GM18517 (cell line): ENCODE measurements at regions not wholly inside any gene's neighbourhood (a gene's known extent, or its start where the extent isn't known, plus 50 kb on each side); places are given as distances from the start of the nearest gene placed in this dataset.
"Not testable (repeated sequence)": the region's sequence is repeated elsewhere in the genome, so short reads cannot be mapped to it uniquely, and the experiment has no call there.

Source experiments
- ATAC-seq: cut with Tn5 transposase; IDR thresholded peaks from one replicate; pipeline ENCODE4 v1.9.1; 2021; ENCODE audit warnings: mild to moderate bottlenecking, moderate library complexity; ENCODE audit not compliant: unreplicated experiment

GRCh38 chr2:138881126-138881525, 100.9 kb upstream of the NXPH2 start:
- no peak for ATAC-seq

- no peak for ATAC-seq
Measured at GRCh38 chr2:138879931-138880330, 99.7 kb upstream of the NXPH2 start.

DNA sequence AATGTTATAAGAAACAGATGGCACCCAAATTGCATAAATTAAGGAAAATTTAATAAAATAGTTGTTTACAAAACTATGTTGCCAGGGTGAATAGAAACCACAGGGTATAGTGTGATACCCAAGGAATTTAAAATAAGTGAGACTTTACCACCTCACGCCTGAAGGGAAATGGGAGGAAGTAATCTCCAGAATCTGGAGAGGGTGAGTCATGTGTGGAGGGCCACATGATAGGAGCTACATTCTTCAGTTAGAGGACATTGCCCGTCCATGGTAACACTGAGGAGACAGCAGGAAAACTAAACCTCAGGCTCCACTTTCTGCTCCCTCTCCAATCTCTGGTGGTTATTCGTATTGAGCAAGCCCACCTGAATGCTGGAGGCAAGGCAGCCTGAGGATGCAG, 97.2 kb upstream of the NXPH2 start:
- ATAC-seq = no peak

DNA sequence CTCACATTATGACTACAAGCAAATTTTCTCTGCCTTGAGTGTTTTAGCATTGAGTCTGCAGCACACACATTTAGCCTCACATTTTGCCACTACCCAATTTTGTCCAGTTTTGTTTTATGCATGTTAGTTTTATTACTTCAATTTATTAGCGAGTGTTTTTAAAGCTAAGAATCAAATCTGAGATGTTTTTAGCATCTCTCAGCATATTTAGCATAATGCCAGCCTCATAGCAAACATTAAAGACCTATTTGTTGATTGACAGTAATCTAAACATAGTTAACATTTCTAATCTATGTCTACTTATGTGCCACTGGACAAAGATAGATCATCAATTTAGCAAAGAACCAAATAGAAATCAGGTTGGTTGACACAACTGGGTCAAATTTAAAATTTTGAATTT, 94.1 kb upstream of the NXPH2 start:
- no peak for ATAC-seq

- not testable (repeated sequence) for ATAC-seq
Measured at GRCh38 chr2:138872116-138872515, 91.9 kb upstream of the NXPH2 start.

DNA sequence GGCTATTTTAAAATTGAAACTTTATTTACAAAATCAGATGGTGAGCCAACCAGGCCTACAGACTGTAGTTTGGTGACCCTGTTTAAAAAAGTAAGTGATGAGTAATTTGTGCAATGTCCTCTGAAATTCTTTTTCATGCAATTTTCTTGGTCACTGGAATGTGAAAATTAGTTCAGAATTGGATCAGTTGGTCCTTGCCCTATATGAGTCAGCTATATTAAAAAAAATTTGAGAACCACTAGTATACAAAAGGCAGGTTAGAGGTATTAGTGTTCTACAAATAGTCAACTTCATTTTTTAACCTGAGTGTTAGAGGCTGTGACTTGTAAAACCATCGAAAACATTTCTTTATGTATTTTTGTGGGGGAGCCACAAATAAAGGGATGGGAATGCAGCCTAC, 91.1 kb upstream of the NXPH2 start:
- ATAC-seq = no peak

DNA sequence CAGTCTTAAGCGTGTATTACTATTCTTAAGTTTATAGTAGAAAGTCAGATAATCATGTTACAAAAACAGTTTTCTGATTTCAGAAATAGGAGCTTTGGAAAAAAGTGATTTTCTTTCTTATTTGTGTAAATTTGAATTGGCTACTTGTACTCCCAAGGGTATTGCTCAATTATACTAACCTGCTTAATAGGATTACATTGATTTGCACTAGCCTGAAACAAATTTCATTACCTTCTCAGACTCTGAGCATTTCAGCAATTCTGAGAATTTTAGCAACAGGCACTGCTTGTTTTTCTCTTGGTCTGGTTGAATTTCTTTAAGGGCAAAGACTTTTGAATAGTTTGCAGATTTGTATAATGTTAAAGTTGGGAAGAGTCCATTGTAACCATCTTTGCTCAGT, 87.2 kb upstream of the NXPH2 start:
- no peak for ATAC-seq

GRCh38 chr2:138866797-138867196, 86.6 kb upstream of the NXPH2 start:
- no peak for ATAC-seq

DNA sequence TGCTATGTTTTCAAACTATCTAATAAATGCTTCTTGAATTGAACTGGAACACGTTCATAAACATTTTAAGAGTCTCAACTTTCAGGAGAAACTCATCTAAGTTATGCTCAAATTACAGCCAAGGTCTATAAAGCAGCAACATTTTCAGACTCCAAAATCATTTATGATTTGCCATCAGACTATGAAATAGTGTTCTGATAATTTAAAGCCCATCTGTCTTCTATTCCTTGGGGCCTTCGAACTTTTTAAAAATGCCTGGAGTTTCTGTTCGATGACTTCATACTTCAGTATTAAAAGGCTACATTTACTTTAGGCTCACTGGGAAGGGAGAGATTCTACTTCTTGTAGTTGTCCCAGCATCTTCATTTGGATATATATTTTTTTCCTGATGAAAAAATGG, 73.6 kb upstream of the NXPH2 start:
- no peak for ATAC-seq

- ATAC-seq = no peak
Measured at GRCh38 chr2:138853296-138853695, 73.1 kb upstream of the NXPH2 start.

GRCh38 chr2:138846216-138846821, 66.1 kb upstream of the NXPH2 start:
- ATAC-seq = peak; percentile 96

- ATAC-seq = no peak
Measured at GRCh38 chr2:138842341-138842740, 62.2 kb upstream of the NXPH2 start.

DNA sequence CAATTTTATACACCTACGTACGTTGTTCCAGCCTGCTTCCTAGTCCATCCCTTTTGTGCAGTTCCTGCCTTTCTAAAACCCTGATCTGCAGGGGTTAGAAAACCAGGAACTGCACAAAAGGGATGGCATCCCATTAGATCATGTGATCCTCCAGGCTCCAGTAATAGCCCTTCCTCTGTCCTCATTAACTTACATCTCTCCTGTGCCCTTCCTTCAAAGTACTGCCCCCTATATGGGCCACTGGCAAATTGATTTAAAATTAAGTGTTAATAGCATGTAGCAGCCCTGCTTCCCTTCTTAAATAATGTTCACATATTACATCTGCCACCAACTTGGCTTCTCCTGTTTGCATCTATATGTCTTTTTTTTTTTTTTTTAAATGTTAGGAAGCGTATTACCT, 61.3 kb upstream of the NXPH2 start:
- ATAC-seq = no peak

DNA sequence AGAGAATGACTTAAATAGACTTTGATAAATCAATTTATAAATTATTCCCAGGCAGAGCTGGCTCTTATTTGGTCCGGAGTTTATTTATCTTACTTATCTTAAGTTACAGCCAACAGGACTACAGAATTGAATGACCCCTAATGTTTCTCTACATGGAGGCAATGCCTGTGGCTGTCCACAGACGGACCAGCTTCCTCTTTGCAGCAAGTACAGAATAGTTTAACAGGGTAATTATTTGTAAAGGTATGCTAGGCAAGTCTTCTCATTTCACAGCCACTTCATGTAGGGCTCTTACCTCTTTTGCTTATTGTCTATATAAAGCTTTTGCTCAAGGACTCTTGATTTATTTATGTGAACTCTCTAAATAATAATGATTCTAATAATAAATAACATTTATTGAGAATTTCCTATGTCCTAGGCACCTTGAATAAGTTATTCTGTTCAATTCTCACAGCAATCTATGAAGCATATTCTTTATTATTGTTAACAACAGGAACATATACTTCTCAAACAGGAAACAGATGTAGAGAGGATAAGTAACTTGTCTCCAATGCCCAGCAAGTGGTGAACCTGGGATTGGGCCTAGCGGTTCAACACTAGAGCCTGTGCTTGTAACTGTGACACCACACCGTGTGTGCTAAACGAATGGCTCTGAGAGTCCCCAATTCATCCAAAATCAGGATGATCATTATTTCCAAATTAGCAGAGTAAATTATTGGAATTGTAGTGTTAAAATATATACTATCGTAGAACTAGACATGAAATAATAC, 58.8 kb upstream of the NXPH2 start:
- no peak for ATAC-seq

DNA sequence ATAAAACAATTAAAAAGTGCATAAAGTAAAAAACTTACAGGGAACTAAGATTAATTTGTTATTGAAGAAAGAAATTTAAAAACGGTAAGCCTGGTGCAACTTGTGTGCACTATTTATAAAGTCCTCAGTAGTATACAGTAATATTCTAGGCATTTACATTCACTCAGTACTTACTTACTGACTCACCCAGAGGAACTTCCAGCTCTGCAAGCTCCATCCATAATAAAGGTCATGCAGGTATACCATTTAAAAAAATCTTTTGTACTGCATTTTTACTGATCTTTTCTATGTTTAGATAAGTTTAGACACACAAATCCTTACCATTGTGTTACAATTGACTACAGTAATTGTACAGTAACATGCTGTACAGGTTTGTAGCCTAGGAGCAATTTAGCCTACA, 51.5 kb upstream of the NXPH2 start:
- ATAC-seq = no peak

- no peak for ATAC-seq
Measured at GRCh38 chr2:138831154-138831553, 51.0 kb upstream of the NXPH2 start.

DNA sequence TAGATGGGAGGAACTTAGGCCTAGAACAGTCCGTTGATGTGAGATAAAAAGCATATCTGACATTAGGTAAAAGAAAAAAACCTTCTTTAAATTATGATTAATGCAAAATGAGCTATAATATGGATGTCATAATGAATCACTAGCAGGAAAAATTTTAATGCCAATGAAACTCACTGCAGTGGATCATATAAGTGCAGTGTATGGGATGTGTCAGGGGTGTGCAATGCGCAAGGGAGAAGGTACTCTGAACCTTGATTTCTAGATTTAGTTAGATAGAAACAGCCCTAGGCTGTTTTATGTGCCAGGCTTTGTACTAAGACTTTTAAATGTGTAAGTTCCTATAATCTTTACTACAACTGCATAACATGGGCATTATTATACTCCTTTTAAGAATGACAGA, 50.4 kb upstream of the NXPH2 start:
- ATAC-seq = no peak
